ENCODE measurements at regions not wholly inside any gene's neighbourhood (a gene's known extent, or its start where the extent isn't known, plus 50 kb on each side); places are given as distances from the start of the nearest gene placed in this dataset.

DNA sequence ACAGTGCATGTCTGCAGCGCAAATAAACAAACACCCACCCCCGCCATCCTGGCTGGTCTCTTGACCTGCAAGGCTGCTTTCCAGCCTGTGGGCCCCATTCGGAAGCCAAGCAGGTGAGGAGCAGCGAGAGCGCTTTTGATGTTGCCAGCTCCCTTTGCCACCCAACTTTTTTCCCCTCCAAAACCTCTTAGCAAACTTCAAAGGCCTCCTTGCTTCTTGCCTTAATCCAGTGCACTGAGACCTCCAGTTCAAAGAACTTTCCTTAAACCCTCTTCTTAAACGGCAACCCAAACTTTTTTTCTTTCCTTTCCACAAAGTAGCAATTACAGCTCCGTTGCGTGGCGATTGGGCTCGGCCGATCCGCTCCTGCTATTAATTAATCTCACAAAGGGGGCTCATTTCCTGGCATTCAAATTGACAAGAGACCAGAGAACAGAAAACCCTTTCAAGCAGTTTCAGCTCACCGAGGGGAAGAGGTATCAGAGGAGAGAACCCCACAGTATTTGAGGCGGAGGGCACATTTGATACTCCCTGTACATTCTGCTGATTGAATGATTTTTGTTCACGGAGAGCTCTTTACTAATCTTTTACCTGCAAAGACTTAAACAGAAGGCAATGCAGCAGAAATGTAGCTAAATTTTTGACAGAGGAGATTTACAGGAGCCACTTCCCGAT, 531.4 kb downstream of the TMEM182 start:
- no peak for DNase-seq (ENCODE audit: low read depth in 2 of 2)
- no peak overlapping the region for H3K4me3 ChIP-seq (replicated peaks in 1 of 2; ENCODE audit: low read depth in 2 of 2, low read length in 2 of 2)
- TF ChIP-seq, protein P1, sequence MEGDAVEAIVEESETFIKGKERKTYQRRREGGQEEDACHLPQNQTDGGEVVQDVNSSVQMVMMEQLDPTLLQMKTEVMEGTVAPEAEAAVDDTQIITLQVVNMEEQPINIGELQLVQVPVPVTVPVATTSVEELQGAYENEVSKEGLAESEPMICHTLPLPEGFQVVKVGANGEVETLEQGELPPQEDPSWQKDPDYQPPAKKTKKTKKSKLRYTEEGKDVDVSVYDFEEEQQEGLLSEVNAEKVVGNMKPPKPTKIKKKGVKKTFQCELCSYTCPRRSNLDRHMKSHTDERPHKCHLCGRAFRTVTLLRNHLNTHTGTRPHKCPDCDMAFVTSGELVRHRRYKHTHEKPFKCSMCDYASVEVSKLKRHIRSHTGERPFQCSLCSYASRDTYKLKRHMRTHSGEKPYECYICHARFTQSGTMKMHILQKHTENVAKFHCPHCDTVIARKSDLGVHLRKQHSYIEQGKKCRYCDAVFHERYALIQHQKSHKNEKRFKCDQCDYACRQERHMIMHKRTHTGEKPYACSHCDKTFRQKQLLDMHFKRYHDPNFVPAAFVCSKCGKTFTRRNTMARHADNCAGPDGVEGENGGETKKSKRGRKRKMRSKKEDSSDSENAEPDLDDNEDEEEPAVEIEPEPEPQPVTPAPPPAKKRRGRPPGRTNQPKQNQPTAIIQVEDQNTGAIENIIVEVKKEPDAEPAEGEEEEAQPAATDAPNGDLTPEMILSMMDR (IDR thresholded peaks at IDR 0.05; ENCODE audit: low read depth, low read length) = no peak

DNA sequence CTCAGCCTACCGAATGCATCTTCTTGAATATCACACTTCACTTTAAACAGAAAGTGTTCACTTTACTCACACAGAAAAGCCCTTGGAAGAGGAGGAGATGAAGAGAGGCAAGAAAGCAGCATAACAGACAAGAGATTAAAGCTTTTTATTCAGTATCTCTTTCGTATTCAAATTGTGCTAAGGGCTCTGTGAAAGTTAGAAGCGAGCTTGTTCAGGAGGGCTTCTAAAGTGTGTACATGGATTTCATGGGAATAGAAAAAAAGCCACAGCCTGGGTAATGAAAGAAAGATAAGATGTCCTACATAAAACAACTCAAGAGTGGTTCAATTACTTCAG, 531.9 kb downstream of the TMEM182 start:
- no peak for DNase-seq (ENCODE audit: low read depth in 2 of 2)
- TF ChIP-seq, protein P1 (IDR thresholded peaks at IDR 0.05; ENCODE audit: low read depth, low read length) = no peak
- H3K4me3 ChIP-seq (replicated peaks in 1 of 2; ENCODE audit: low read depth in 2 of 2, low read length in 2 of 2) = no peak overlapping the region

DNA sequence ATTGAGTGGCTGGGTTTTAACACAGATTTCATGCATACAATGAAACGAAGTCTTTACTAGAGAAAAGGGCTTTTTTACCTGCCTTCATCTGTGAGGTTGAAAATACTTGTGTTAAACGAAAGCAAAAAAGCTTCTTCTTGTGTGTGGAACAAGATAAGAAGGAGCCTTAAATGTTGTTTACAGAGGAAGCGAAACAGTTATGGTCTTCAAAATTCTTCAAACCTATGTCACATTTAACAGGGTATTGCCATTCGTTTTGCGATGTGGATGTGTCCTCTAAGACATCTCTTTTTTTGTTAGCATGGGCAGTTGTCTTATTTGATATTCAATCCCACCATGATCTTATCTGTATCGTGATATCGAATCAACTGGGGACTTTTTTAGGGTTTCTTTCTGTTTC, 532.6 kb downstream of the TMEM182 start:
- TF ChIP-seq, protein P1 (IDR thresholded peaks at IDR 0.05; ENCODE audit: low read depth, low read length) = no peak
- DNase-seq (ENCODE audit: low read depth in 2 of 2) = no peak
- no peak overlapping the region for H3K4me3 ChIP-seq (replicated peaks in 1 of 2; ENCODE audit: low read depth in 2 of 2, low read length in 2 of 2)

DNA sequence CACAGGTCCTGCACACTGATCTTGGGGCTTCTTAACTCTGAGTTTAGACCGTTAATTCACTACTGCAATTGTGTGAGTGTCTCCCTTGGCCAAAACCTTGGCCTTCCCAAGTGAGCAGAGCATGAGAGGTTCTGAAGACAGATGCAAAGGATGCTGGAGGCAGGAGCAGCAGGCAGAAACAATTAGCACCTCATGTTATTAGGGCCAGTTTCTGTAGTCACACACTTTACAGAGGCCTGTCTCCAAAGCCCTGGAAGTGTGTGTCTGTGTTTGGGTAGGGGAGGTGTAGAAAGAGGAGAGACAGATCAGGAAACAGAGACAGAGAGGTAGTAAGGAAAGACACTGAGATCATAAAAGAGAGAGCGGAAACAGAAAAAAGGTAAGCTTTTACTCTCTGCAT, 533.8 kb downstream of the TMEM182 start:
- DNase-seq (ENCODE audit: low read depth in 2 of 2) = no peak
- TF ChIP-seq, protein P1 (IDR thresholded peaks at IDR 0.05; ENCODE audit: low read depth, low read length) = no peak
- H3K4me3 ChIP-seq (replicated peaks in 1 of 2; ENCODE audit: low read depth in 2 of 2, low read length in 2 of 2) = no peak overlapping the region

DNA sequence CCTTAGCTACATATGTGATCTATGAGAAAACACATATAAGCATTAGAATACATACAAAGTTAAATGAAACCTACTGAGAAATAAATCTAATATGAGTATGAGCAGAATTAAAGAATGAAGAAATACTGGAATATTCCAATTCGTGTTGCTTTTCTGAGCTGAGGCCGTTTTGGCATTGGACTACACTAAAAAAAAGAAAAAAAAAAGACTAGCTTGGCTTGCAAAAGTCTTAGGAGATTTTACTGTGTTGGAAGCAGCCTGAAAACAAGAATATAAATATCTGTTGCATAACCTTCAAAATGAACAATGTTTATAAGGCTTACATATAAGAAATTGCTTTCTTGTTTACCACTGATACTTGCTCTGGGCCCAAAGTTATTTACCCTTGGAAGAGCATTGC, 562.8 kb downstream of the TMEM182 start:
- no peak for DNase-seq (ENCODE audit: low read depth in 2 of 2)
- TF ChIP-seq, protein P1 (IDR thresholded peaks at IDR 0.05; ENCODE audit: low read depth, low read length) = no peak
- no peak overlapping the region for H3K4me3 ChIP-seq (replicated peaks in 1 of 2; ENCODE audit: low read depth in 2 of 2, low read length in 2 of 2)

DNA sequence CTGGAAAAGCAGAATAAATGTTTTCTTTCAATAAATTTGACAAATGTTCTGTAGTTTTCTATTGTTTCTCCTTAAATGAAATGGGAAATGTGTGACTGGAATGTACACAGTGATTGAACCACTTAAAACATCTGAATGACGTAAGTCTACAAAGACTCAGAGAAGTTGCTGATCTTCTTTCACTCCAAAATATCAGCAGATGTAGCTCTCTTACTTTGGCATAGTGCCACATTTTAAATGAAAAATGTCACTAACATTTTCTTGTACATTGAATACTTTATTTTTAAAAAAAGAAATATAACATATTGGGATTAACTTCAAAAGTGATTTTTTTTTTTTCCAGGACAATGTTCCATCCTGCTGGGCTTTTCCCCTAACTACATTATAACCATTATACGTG, 565.6 kb downstream of the TMEM182 start:
- TF ChIP-seq, protein P1 (IDR thresholded peaks at IDR 0.05; ENCODE audit: low read depth, low read length) = no peak
- no peak for DNase-seq (ENCODE audit: low read depth in 2 of 2)
- no peak overlapping the region for H3K4me3 ChIP-seq (replicated peaks in 1 of 2; ENCODE audit: low read depth in 2 of 2, low read length in 2 of 2)

DNA sequence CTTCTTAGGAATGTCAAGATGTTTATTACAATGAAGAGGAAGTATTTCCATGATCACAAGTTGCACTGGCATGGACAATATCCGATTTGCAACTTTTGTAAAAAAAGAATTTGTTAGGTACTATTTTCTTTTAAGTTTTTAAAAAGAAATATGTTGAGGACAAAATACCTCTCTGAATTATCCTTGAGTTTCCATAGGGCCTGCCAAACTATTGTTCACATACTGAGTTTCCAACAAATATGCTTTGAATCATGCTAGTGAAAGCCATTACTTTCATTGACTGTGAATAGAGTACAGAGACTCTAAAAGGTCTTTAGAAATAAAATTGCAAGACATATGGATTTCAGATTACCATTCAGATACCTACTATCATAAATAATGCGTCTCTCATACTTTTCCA, 566.1 kb downstream of the TMEM182 start:
- DNase-seq (ENCODE audit: low read depth in 2 of 2) = no peak
- TF ChIP-seq, protein P1 (IDR thresholded peaks at IDR 0.05; ENCODE audit: low read depth, low read length) = no peak
- no peak overlapping the region for H3K4me3 ChIP-seq (replicated peaks in 1 of 2; ENCODE audit: low read depth in 2 of 2, low read length in 2 of 2)
